ENCODE measurements at regions not wholly inside any gene's neighbourhood (a gene's known extent, or its start where the extent isn't known, plus 50 kb on each side); places are given as distances from the start of the nearest gene placed in this dataset.
"Not testable (repeated sequence)": the region's sequence is repeated elsewhere in the genome, so short reads cannot be mapped to it uniquely, and the experiment has no call there.

DNA sequence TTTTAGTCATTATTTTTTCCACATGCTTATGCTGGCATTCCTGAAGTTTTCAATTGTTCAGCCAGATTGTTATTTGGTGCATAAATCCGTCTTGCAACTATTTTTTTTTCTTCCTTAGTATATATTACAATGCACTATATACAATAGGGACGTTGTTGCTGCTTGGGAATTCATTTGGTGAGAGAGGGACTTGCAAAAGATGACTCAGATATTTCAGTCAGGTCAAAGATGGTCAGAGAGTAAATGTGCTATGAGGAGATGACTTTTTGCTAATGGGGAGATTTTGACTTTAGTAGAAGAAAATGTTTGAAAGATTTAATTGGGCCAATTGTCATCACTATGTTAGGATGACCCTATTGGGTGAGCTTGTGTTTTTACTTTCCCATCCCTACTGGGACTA is 348.4 kb upstream of the MTPN start:
- no peak for DNase-seq (ENCODE audit: low read depth in 2 of 2)

DNA sequence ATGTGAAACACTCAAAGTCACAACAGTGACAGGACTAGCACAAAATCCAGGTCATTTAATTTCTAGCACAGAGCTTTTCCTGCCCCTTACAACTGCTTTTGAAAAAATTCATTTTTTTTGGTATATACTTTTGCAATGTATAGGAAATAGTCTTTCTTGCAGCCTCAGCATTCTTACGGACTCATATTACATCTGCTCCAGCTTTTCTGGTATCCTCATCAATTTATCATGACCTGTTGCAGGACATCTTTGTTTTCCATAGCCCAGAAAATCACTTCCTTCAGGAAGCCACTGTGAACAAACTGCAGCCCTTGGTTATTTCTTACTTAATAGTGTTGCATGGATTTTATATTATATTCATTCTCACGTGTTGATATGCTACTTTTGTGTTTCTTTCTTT is 347.9 kb upstream of the MTPN start:
- DNase-seq (ENCODE audit: low read depth in 2 of 2): no peak

DNA sequence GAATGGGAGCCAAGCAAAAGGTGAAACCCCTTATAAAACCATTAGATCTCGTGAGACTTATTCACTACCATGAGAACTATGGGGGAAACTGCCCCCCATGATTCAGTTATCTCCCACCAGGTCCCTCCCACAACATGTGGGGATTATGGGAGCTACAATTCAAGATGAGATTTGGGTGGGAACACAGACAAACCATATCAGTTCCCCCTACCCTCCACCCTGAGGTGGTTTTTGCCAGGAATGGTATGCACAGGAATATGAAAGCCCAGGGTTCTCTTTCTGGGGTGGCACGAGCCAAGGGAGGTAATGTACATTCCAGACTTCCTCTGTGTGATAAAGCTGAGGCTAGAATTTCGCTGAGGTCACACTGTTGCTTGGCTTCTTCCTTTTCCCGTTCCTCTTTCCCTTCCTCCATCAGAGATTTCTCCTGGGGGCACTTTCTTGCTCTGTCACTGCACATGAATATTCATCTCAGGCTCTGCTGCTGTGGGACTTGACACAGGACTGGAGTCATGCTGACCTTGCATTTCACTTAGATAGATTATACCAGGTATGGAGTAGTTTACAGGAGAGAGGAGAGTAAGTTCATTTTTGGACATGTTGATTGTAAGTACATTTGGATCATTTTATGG is 347.0 kb upstream of the MTPN start:
- DNase-seq (ENCODE audit: low read depth in 2 of 2): no peak

DNA sequence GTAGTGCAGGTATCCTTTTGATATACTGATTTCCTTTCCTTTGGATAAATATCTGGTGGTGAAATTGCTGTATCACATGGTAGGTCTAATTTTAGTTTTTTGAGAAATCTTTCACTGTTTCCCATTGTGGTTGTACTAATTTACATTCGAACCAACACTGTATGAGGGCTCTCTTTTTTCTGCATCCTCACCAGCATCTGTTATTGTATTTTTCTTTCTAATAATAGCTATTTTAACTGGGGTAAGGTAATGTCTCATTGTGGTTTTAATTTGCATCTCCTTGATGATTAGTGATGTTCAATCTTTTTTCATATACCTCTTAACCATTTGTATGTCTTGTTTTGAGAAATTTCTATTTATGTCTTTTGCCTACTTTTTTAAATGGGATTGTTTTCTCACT is 335.4 kb upstream of the MTPN start:
- DNase-seq (ENCODE audit: low read depth in 2 of 2): no peak

DNA sequence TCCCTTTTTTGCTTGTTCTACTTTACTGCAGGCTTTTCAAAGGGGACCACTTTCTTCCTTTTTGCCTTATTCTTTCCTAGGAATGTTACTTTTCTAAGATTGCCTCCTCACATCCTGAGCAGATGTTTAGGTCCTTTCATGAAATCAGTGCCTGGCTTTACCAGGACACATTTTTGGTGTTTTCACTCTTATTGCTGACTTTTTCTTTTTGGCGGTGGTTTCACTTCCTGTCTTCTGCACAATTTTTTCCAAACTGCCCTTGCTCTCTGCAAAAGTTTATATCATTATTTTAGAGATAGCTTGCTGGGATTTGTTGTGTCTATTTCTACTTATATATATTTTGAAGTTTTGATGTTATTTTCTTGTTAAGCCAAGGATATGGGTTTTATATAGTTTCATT is 332.2 kb upstream of the MTPN start:
- no peak for DNase-seq (ENCODE audit: low read depth in 2 of 2)

DNA sequence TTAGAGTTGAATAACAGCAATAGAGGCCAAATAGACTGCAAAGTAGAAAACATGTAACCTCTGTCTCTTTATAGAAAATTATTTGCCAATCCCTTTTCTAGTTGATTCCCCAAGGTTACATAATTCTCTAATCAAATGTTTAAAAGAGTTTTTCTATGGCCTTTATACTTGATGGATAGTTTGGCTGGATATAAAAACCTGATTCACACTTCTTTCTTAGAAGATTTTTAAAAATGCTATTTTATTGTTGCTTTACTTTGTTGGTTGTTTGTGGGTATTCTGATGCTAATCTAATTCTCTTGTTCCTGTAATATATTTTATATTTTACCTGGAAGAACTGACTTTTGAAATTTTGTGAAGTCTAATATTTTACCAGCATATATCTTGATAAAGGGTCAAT is 331.1 kb upstream of the MTPN start:
- DNase-seq (ENCODE audit: low read depth in 2 of 2): no peak

DNA sequence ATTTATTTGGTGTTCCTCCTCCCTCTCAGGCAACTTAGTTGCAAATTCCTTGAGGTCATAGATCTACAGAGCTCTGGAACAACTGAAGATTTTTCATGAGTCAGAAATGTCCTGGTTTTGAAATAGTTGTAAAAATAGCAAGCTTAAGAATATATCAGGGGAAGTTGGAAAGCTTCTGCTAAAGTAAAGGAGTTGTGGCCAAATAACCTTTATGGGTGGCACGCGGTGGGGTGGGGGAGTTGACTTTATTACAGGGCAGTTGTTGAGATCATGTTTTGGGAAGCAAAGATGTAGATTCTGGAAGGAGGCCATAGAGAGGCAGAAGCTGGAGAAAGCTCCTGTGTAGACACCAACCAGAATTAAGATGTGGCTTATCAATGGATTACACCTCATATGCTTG is 326.0 kb upstream of the MTPN start:
- no peak for DNase-seq (ENCODE audit: low read depth in 2 of 2)

DNA sequence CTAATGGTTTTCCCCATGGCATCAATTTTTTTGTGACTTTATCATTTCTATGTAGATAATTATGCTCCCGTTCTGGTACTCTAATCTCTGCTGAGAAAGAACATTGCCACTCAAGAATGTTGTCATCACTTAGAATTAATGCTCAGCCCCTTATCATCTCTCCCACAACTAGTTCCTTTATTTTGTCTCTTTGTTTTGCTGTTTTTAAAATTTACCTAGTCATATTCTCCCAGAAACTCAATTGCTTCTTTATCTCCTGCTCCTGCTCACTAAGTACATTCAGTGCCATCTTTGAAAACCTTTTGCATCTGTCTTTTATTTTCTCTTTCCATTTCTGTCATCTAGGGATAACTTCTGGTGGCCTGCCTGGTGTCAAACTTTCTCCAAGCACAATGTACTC is 324.9 kb upstream of the MTPN start:
- DNase-seq (ENCODE audit: low read depth in 2 of 2): no peak

DNA sequence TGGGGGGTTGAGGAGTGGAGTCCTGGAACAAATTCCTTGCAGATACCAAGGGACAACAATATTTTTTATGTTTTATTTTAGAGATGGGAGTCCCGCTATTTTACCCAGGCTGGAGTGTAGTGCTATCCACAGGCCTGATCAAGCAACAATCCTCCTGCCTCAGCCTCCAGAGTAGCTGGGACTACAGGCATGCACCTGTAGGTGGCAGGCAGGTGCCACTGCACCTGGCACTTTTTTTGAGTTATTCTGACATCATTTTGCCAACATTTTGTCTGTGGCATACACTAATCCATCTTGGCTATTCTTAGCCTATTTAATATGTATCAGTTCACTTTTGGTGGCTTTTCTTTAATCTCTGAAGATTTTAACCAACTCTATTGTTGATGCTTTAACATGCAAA is 317.8 kb upstream of the MTPN start:
- DNase-seq (ENCODE audit: low read depth in 2 of 2): no peak

DNA sequence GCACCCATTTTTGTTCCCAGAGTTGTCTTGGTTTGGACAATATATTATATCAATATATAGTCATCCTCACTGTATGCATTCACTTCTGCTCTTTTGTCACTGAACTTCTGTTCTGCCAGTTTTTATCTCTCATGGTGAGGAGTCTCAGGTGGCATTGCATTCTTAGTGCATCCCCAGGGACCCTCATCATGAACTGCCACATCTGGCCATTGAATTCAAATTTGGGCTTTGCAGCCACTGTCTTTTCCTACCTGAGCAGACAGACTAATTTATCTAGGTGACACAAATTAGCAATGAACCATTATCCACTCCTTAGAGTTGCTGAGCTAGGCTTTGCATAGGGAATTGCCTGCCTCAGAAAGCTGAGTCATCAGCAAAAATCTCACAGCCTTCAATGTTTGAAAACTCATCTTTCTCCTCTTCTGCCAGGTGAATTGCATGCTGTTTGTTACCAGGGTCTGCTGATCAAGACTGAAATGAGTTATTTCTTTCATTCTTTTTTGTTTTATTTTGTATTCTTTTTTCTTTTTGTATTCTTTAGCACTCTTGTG is 316.8 kb upstream of the MTPN start:
- no peak for DNase-seq (ENCODE audit: low read depth in 2 of 2)

DNA sequence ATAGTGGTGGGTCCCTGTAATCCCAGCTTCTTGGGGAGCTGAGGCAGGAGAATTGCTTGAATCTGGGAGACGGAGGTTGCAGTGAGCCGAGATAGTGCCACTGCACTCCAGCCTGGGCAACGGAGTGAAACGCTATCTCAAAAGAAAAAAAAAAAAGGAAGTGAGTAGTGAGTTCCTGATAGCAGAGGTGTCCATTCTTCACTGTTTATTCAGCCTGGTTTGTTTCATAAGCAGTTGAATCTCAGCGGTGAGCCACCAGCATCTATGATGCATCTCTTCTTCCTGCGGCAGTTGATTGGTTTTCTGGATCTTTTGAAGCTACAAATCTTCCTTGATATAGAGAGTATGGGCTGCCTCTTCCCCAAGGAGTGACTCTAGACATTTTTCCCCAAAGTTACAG is 316.1 kb upstream of the MTPN start:
- no peak for DNase-seq (ENCODE audit: low read depth in 2 of 2)

DNA sequence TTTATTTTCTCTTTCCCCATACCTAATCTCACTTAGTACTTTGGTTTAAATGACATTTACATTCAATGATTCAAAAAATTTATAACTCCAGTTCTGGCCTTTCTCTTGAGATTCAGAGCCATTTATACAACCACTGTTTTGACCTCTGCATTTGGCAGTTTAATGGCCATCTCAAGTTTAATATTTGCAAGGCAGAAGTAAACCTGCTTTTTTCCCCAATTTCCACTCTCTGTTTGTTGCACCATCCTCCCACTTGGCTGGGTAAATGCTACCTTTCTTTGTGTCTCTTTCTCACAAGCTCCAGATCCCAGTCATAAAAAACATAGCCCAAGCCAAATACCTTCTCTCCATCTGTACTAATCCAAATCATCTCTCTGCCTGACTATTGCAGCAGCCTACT is 315.2 kb upstream of the MTPN start:
- DNase-seq (ENCODE audit: low read depth in 2 of 2): no peak

DNA sequence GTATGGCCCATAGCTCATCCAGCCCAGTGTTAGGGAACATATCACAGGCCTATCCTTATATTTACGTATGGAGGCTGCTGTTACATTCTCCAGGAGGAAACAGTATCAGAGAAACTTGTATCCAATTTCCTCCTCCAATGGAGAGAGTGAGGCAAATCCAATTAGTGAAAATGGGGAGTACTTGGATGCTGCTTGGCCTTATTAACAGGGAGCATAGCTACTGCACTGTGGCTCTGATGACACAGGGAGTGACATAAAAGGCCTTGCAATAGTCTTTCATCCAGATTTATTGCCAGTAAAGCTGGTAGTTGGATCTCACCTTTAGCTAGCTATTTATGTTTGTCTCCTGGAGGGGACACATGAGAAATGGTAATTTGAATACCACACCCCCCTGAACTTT is 313.2 kb upstream of the MTPN start:
- no peak for DNase-seq (ENCODE audit: low read depth in 2 of 2)

DNA sequence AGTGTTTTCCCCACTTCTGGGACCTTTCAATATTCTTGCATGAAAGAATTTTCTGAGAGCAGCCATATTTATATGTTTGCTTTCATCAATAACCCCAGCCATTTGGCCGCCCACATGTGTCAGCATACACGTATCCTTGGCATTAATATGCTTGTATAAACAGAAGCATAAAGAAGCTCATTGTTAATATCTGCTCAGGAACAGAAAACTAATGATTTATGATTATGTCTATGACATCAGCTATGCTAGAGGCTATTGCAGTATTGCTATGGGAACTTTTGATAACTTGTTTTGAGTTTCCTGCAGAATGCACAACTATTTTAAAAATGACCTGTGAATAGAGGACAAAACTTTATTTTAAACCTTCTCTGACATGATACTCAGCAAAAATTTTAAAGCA is 300.9 kb upstream of the MTPN start:
- DNase-seq (ENCODE audit: low read depth in 2 of 2): no peak

DNA sequence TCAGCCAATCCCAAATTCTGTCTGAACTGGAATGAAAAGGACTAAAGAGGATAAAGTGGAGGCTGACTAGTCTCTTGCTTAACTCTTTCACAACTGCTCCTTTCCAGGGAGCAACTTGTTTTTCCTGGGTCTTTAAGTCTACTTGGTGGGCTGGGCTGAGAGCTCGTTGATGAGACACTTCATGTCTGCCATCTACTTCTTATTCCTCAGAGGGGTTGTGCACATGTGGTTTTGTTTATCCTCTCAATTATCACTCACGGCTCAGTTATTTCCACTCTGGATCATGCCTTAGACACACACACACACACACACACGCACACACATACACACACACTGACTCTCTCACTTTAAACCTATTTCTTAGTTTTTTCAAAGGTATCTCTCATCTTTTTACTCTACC is 298.6 kb upstream of the MTPN start:
- DNase-seq (ENCODE audit: low read depth in 2 of 2): no peak

DNA sequence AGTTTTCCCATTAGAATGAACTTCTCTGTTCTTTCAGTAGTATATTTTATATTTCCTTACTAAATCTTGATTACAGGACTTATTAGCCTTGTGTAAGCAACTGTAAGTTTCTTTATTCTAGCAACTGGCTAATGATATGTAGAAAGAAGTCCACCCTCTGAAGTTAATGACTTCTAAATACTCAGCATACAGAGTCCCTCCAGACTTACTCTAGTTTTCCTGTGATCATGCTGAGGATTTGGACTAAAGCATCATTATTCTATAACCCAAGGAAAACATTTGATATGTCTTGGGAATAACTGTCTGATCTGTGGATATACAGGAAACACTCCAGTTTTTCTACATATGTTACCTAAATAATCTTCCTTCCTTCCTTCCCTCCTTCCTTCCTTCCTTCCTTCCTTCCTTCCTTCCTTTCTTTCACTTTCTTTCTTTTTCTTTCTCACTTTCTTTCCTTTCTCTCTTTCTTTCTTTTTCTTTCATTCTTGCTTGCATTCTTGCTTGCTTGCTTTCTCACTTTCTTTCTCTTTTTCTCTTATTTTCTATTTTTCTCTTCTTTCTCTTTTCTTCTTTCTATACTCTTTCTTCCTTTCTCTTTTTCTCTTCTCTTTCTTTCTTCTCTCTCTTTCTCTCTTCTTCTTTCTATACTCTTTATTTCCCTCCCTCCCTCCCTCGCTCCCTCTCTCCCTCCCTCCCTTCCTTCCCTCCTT is 297.6 kb upstream of the MTPN start:
- no peak for DNase-seq (ENCODE audit: low read depth in 2 of 2)

DNA sequence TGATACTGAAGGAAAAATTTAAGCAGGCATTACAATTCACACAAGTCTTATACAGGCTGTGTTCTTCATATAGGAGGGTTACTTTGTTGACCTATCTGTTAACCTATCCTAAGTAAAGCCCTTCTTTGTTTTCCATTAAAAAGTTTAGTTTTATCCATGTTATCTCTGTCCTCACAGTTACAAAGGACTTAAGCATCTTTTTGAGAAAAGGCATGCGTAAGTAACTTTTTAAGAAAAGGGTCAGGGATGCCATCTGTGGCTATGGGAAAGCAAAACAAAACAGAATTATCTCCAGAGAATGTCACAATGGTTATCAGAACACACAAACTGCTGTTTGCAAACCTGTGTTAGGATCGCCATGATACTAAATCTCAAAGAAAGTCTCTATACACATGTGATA is 295.8 kb upstream of the MTPN start:
- no peak for DNase-seq (ENCODE audit: low read depth in 2 of 2)

DNA sequence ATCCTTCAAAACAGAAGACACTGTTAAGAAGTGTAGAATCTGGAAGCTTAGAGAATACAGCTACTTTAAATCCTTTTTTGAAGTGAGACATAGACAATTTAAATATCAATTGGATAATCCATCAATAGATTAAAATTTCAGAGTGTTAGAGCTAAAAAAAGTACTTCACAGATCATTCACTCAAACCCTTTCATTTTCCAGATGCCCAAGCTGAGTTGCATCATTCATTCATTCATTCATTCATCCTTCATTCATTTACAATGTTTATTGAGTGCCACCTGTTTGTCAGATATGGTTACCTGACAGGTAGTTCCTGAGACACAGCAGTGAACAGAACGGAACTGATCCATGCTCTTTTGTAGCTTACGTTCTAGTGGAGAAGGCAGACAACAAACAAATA is 290.7 kb upstream of the MTPN start:
- DNase-seq (ENCODE audit: low read depth in 2 of 2): no peak

DNA sequence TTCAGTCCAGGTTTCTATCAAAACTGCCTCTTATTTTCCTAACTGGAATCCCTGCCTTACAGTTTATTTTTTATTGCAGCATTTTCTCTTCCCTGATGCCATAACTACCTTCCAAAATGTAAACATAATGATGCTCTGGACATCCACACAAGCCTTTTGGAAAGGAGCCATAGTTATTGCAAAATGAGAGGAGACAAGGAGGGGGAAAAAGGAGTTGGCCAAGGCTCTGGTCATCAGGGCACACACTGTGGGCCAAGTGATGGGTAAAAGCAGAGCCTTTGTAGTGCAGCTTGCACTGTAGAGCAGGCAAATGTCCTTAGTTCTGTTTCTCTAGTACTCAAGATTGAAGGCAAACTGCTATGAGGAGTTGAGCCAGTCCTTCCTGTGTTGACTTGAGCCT is 289.3 kb upstream of the MTPN start:
- DNase-seq (ENCODE audit: low read depth in 2 of 2): no peak

DNA sequence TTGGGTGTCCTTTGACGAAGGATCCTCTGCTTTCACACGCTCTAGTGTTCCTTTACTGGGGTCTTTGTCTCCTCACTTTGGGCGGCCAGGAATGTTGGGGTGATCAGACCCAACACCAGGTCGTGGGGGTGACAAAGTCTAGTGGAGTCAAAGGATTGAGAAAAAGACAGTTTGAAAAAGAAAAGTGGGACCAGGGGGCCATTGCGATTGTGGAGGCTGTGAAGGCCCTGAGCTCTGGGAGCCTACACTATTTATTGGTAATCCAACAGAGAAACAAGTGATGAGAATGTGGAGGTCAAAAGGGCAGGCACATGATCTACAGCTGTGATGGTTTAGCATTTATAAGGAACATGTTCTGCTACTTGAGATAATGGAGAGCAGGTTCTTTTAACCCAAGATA is 287.1 kb upstream of the MTPN start:
- not testable (repeated sequence) for DNase-seq (ENCODE audit: low read depth in 2 of 2)

DNA sequence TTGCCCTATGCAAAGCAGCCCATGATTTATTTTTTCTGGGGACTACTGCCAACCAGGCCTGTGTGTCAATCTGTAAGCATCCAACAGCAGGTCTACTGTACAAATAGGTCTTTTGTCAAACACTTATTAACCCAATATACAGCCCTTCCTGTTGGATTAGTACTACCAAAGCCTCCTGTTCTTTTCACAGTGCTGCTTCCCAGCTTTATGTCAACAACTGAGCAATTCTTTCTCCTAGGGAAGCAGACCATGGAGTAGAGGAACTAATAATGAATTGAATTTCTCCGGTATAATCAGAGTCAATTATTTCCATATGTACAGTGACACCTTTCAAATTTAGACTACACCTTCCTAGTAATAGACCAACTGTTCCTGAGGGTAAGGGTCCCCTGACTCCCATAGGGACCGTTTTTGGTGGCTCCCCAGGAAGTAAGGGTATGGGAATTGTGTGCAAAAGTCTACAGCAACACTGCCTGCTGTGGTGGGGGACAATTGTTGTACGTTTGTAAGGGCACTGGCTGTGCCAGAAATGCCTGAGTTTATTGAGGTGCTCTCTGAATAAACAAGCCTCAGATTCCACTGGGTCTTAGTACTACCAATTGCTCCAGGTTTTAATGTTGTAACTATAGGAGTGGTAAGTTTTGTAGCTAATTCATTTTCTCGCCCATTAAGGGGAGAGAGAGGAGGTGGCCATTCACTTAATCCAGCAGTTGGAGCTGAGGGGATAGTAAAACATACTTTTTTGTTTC is 286.1 kb upstream of the MTPN start:
- DNase-seq (ENCODE audit: low read depth in 2 of 2): not testable (repeated sequence)

DNA sequence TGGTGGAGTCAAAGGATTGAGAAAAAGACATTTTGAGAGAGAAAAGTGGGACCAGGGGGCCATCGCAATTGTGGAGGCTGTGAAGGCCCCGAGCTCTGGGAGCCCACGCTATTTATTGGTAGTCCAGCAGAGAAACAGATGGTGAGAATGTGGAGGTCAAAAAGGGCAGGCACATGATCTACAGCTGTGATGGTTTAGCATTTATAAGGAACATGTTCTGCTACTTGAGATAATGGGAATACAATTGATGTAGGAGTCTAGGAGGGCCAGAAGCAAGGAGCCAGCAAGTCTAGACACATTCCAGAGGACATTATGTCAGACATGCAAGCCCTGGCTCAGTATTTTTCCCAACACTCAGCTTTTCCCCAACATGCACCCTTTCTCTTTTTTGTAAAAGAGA is 283.4 kb upstream of the MTPN start:
- not testable (repeated sequence) for DNase-seq (ENCODE audit: low read depth in 2 of 2)

DNA sequence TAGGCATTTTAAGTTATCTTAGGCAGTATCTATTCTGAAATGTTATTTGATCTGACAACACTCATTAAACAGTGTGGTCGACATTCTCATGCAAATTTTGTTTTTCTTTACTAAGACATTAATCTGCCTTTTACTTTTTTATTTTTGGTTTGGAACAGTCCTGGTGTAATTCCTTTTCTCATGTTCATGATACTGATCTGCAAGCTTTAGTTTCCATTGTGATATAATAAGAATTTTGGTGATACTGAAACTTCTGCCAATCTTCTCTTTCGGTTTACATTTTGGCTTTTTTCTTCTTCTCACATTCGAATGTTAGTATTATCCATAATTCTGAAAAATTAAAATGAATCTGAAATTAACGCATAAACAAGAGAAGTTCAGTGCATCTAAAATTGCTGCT is 281.9 kb upstream of the MTPN start:
- DNase-seq (ENCODE audit: low read depth in 2 of 2): no peak

Data from dermis microvascular lymphatic vessel endothelial cell (primary cell).